GM13976 (cell line): ENCODE measurements at regions not wholly inside any gene's neighbourhood (a gene's known extent, or its start where the extent isn't known, plus 50 kb on each side); places are given as distances from the start of the nearest gene placed in this dataset.
A peak's percentile ranks its signal among the peaks of the same experiment; 100 is the strongest.

Experiments used
- DNase-seq: peaks from one replicate; pipeline ENCODE4 v3.0.0; 2012; ENCODE audit warnings: low spot score
- in situ Hi-C: fragments of 300-500 bp; cut with MboI; formaldehyde crosslinking; loops from one replicate; pipeline ENCODE4 v1.12.0; 2022; ENCODE audit warnings: low sequenced_read_pairs, mixed read lengths, inconsistent platforms; ENCODE audit not compliant: unreplicated experiment
- TF ChIP-seq, protein P1 (sequence below): IDR thresholded peaks from 2 replicates; pipeline ENCODE4 v1.5.1; 2012; ENCODE audit warnings: borderline replicate concordance, mild to moderate bottlenecking; ENCODE audit not compliant: insufficient read depth; ENCODE audit errors: extremely low read depth, missing control alignments, control extremely low read depth

DNA sequence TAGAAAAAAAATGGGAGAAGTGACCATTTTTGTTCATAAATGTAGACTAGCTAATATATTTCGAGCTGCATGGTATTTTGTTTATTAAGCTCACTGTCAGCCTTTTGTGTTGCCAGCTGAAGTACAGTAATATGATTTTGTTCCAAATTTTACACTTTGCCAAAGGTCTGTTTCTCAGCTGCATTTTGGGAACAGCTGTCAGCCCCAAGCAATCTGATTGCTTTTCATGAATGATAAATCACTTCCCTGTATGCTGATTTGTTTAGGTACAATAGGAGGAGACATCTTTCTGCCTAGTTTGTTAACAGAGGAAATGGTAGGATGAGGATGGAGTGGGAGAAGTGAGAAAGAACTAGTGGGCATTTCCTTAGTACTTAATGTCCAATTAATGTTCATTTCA is 79.3 kb downstream of the NABP1 start:
- in situ Hi-C loops, result no loop called here
- no peak for DNase-seq
- TF ChIP-seq, protein P1, sequence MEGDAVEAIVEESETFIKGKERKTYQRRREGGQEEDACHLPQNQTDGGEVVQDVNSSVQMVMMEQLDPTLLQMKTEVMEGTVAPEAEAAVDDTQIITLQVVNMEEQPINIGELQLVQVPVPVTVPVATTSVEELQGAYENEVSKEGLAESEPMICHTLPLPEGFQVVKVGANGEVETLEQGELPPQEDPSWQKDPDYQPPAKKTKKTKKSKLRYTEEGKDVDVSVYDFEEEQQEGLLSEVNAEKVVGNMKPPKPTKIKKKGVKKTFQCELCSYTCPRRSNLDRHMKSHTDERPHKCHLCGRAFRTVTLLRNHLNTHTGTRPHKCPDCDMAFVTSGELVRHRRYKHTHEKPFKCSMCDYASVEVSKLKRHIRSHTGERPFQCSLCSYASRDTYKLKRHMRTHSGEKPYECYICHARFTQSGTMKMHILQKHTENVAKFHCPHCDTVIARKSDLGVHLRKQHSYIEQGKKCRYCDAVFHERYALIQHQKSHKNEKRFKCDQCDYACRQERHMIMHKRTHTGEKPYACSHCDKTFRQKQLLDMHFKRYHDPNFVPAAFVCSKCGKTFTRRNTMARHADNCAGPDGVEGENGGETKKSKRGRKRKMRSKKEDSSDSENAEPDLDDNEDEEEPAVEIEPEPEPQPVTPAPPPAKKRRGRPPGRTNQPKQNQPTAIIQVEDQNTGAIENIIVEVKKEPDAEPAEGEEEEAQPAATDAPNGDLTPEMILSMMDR, result no peak

DNA sequence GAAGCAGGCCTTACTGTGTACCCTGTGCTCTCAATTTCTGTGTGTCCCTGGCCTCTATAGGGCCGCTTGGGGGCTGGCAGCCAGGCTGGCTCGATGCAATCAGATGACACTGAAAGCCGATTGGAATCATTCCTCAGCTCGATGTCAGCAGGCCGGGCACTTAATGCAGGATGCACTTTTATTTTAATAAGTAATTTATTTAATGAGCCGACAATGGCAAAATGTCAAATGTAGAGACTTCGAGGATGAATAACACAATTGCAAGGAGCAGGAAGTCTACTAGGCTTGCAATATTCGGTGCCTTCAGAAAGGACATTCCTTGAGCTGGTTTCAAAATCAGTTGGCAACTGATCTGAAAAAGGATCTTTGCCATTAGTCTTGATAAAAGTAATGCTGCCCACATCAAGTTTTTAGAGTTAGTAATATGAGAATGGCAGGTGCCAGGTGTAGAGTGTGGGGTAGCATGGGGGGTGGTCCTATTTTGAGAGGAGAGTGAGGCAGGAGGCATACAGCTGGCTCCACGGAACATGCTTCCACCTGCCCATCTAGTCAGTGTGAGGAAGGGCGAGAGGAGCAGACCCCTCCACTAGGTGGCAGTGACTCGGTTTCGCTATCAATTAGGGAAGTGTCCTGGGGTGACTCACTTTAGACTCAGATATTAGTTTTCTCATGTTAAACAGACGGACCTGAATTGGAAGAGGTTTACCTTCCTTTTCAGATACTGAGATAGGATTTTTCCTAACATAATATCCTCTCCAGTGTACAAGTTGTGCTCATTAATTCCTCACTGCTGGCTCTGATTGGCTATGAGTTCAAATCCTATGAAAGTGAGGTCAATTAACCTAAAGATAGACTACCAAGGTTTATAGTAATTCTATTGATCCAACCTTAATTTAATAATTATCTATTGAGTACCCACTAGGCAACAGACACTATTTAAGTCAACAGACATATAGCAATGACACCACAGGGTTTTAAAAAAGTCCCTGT is 80.9 kb downstream of the NABP1 start:
- TF ChIP-seq, protein P1, result peak; percentile 55
- in situ Hi-C loops, result no loop called here
- peak; percentile 80 for DNase-seq

DNA sequence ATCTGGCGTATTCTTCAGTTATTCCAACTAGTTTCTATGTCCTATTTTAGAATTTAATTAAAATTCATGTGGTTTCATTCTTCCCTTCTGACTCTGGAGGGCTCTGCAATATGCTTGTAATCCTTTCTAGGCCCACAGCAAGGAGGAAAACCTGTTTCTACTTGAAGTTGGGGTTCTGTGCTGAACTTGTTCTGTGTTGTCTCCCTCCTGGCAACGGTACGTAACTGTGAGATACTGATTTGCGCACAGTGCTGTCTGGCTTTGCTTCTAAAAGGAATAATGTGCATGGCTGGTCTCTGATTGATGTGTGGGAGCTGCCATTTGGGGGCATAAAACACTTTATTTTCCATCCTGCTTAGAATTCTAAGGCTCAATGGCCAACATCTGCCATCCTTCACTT is 81.7 kb downstream of the NABP1 start:
- DNase-seq, result no peak
- in situ Hi-C loops, result no loop called here
- TF ChIP-seq, protein P1, result no peak

DNA sequence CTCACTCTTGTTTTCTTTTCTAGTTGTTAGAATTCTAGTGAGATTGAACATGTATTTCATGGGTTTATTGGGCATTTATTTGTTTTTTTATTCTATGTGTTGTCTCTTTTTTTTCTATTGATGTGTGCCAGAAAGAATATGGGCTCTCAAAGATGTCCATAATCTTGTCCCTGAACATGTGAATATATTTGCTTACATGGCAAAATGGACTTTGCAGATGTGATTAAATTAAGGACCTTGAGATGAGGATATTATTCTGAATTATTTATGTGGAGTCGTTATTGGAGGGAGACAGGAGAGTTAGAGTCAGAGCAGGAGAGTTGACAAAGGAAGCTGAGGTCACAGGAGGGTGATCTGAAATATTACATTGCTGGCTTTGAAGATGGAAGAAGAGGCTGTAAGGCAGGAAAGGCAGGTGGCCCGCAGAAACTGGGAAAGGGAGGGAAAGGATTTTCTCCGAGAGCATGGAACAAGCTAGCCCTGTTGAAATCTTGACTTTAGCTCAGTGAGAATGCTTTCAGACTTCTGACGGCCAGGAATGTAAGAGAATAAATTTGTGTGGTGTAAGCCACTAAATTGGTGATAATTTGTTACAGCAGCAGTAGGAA is 82.8 kb downstream of the NABP1 start:
- TF ChIP-seq, protein P1, result no peak
- in situ Hi-C loops, result no loop called here

DNA sequence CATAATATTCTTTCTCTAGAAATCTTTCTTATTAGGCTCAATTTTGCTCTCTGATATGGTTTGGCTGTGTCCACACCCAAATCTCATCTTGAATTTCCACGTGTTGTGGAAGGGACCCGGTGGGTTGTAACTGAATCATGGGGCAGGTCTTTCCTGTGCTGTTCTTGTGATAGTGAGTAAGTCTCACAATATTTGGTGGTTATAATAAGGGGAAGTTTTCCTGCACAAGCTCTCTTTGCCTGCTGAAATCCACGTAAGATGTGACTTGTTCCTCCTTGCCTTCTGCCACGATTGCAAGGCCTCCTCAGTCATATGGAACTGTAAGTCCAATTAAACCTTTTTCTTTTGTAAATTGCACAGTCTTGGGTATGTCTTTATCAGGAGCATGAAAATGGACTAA is 73.8 kb downstream of the CAVIN2 start:
- DNase-seq, result no peak
- in situ Hi-C loops, result no loop called here
- TF ChIP-seq, protein P1, result no peak

More for the DNA sequence above, 82.8 kb downstream of the NABP1 start:
- no peak for DNase-seq

DNA sequence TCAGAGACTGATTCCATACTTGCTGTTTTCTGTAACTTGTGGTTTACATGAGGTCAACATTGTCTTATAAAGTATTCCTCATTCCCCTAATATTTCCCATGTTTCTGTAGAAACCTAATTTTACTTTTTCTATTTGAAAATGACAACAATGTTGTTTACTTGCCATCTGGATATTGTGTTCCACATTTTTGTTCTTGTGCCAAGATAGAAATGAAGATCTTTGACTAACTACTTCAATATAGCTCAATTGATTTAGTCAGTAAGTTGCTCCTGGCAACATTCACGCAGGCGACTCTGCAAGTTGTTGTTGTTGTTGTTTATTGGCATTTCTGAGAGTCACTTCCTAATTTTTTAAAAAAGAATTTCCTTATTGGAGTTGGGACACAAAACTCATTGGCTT is 69.5 kb downstream of the CAVIN2 start:
- TF ChIP-seq, protein P1, result no peak
- DNase-seq, result no peak
- in situ Hi-C loops, result no loop called here
